ENCODE measurements at regions not wholly inside any gene's neighbourhood (a gene's known extent, or its start where the extent isn't known, plus 50 kb on each side); places are given as distances from the start of the nearest gene placed in this dataset.

- Histone ChIP-seq H3K4me1 (no peaks in the 10 kb centered on the region), H3K36me3 (no peaks in the 10 kb centered on the region), H3K27me3 (no peaks in the 10 kb centered on the region), H3K9me3 (no peaks in the 10 kb centered on the region), H3K27ac (no peak overlapping the region), H3K4me3 (no peak overlapping the region)
- in situ Hi-C loops (cut with MboI; ENCODE audit: low sequenced_read_pairs in 4 of 4), result no loop called here
- no peak for TF ChIP-seq POLR2A (IDR thresholded peaks at IDR 0.05)
- no peak for TF ChIP-seq CTCF (IDR thresholded peaks at IDR 0.05 in 4 of 5, conservative IDR thresholded peaks at IDR 0.05 in 1 of 5)
- DNase-seq, result no peak
- ATAC-seq, result no peak
- intact Hi-C loops (cut with DNase I; ENCODE audit: low total_unique reads), result no loop called here
Measured at GRCh38 chr2:228642861-228643260, 461.4 kb upstream of the SPHKAP start.

GRCh38 chr2:228630786-228631185 lies 449.3 kb upstream of the SPHKAP start:
- intact Hi-C loops (cut with DNase I; ENCODE audit: low total_unique reads) (no loop called here), in situ Hi-C loops (cut with MboI; ENCODE audit: low sequenced_read_pairs in 4 of 4) (no loop called here)
- Histone ChIP-seq H3K9me3 (no peaks in the 10 kb centered on the region), H3K4me3 (no peak overlapping the region), H3K36me3 (no peaks in the 10 kb centered on the region), H3K4me1 (no peaks in the 10 kb centered on the region), H3K27ac (no peak overlapping the region), H3K27me3 (no peaks in the 10 kb centered on the region)
- no peak for ATAC-seq
- no peak for DNase-seq
- TF ChIP-seq POLR2A (IDR thresholded peaks at IDR 0.05) (no peak), CTCF (IDR thresholded peaks at IDR 0.05 in 4 of 5, conservative IDR thresholded peaks at IDR 0.05 in 1 of 5) (no peak)

GRCh38 chr2:228629251-228629650 lies 447.8 kb upstream of the SPHKAP start:
- TF ChIP-seq POLR2A (IDR thresholded peaks at IDR 0.05) (no peak), CTCF (IDR thresholded peaks at IDR 0.05 in 4 of 5, conservative IDR thresholded peaks at IDR 0.05 in 1 of 5) (no peak)
- no peaks in the 10 kb centered on the region for H3K36me3 ChIP-seq
- intact Hi-C loops (cut with DNase I; ENCODE audit: low total_unique reads), result no loop called here
- no peak for ATAC-seq
- no peak for DNase-seq
- H3K4me3 ChIP-seq, result no peak overlapping the region
- no peaks in the 10 kb centered on the region for H3K9me3 ChIP-seq
- in situ Hi-C loops (cut with MboI; ENCODE audit: low sequenced_read_pairs in 4 of 4), result no loop called here
- no peak overlapping the region for H3K27ac ChIP-seq
- H3K4me1 ChIP-seq, result no peaks in the 10 kb centered on the region
- no peaks in the 10 kb centered on the region for H3K27me3 ChIP-seq

- DNase-seq (no peak), ATAC-seq (no peak)
- H3K36me3 ChIP-seq, result no peaks in the 10 kb centered on the region
- H3K27ac ChIP-seq, result no peak overlapping the region
- intact Hi-C loops (cut with DNase I; ENCODE audit: low total_unique reads), result no loop called here
- no peak overlapping the region for H3K4me3 ChIP-seq
- no peak for TF ChIP-seq POLR2A (IDR thresholded peaks at IDR 0.05)
- no peak for TF ChIP-seq CTCF (IDR thresholded peaks at IDR 0.05 in 4 of 5, conservative IDR thresholded peaks at IDR 0.05 in 1 of 5)
- no peaks in the 10 kb centered on the region for H3K4me1 ChIP-seq
- H3K9me3 ChIP-seq, result no peaks in the 10 kb centered on the region
- no peaks in the 10 kb centered on the region for H3K27me3 ChIP-seq
- in situ Hi-C loops (cut with MboI; ENCODE audit: low sequenced_read_pairs in 4 of 4), result no loop called here
Measured at GRCh38 chr2:228628682-228629081, 447.2 kb upstream of the SPHKAP start.

- H3K27me3 ChIP-seq, result no peaks in the 10 kb centered on the region
- H3K4me3 ChIP-seq, result no peak overlapping the region
- ATAC-seq, result no peak
- H3K9me3 ChIP-seq, result no peaks in the 10 kb centered on the region
- no peak for DNase-seq
- H3K27ac ChIP-seq, result no peak overlapping the region
- H3K36me3 ChIP-seq, result no peaks in the 10 kb centered on the region
- H3K4me1 ChIP-seq, result no peaks in the 10 kb centered on the region
- no peak for TF ChIP-seq POLR2A (IDR thresholded peaks at IDR 0.05)
- TF ChIP-seq CTCF (IDR thresholded peaks at IDR 0.05 in 4 of 5, conservative IDR thresholded peaks at IDR 0.05 in 1 of 5), result no peak
- intact Hi-C loops (cut with DNase I; ENCODE audit: low total_unique reads), result no loop called here
- in situ Hi-C loops (cut with MboI; ENCODE audit: low sequenced_read_pairs in 4 of 4), result no loop called here
Measured at GRCh38 chr2:228627510-228627909, 446.0 kb upstream of the SPHKAP start.
